K562 (cell line): ENCODE measurements at regions not wholly inside any gene's neighbourhood (a gene's known extent, or its start where the extent isn't known, plus 50 kb on each side); places are given as distances from the start of the nearest gene placed in this dataset.

ENCODE experiments used
- ELF4 ChIP-seq: fragments of 450-650 bp; formaldehyde crosslinking; IDR thresholded peaks from 2 replicates; pipeline ENCODE4 v1.4.0; 2022; ENCODE audit warnings: missing genetic modification characterization
- ETS2 ChIP-seq: IDR thresholded peaks from 2 replicates; pipeline ENCODE4 v1.6.1; 2016; ENCODE audit warnings: borderline replicate concordance, missing genetic modification characterization, mild to moderate bottlenecking, moderate library complexity, missing compliant biosample characterization; ENCODE audit not compliant: poor library complexity, severe bottlenecking
- FUS ChIP-seq: fragments of 200-400 bp; formaldehyde crosslinking; optimal IDR thresholded peaks from 2 replicates; pipeline ENCODE3; 2017; ENCODE audit warnings: low read depth, low read length
- GABPB1 ChIP-seq: sonication (generic); formaldehyde crosslinking; IDR thresholded peaks from 2 replicates; pipeline ENCODE4 v1.8.0; 2022; ENCODE audit warnings: mild to moderate bottlenecking, missing genetic modification reagents
- MEF2D ChIP-seq: conservative IDR thresholded peaks from 2 replicates; pipeline ENCODE4 v1.6.1; 2016; ENCODE audit warnings: low read depth, missing genetic modification characterization, missing compliant biosample characterization
- RBFOX2 ChIP-seq: fragments of 200-400 bp; formaldehyde crosslinking; IDR thresholded peaks from 2 replicates; pipeline ENCODE4 v1.6.1; 2017; ENCODE audit warnings: low read depth, mild to moderate bottlenecking, low read length, moderate library complexity
- SMAD4 ChIP-seq: fragments of 250-450 bp; sonication (Bioruptor Pico); conservative IDR thresholded peaks from 2 replicates; pipeline ENCODE4 v1.8.0; 2021; ENCODE audit warnings: inconsistent platforms, mild to moderate bottlenecking, moderate library complexity
- STAG1 ChIP-seq: sonication (generic); formaldehyde crosslinking; IDR thresholded peaks from 2 replicates; pipeline ENCODE4 v1.5.0; 2020; ENCODE audit warnings: missing genetic modification reagents, borderline replicate concordance
- TOE1 ChIP-seq, 2 experiments: fragments of 450-650 bp in 1 of 2; sonication (generic) in 1 of 2; formaldehyde crosslinking in 1 of 2; IDR thresholded peaks; 2 replicates each; pipeline versions ENCODE4 v1.7.1 to v1.8.0; 2016 to 2022; ENCODE audit warnings: borderline replicate concordance in 2 of 2, mild to moderate bottlenecking in 2 of 2, antibody characterized with exemption in 1 of 2, inconsistent platforms in 1 of 2, low read depth in 1 of 2, missing genetic modification reagents in 1 of 2, moderate library complexity in 1 of 2
- TRIM28 ChIP-seq: fragments of 450-650 bp; IDR thresholded peaks from 2 replicates; pipeline ENCODE4 v1.6.1; 2017
- ZKSCAN3 ChIP-seq: fragments of 250-450 bp; sonication (Bioruptor Pico); IDR thresholded peaks from 2 replicates; pipeline ENCODE4 v1.4.0; 2020
- ZNF274 ChIP-seq: IDR thresholded peaks from 2 replicates; pipeline ENCODE4 v1.6.1; 2011; ENCODE audit warnings: low read depth, mild to moderate bottlenecking, low read length, moderate library complexity, borderline replicate concordance
- ZNF277 ChIP-seq: fragments of 250-450 bp; sonication (Bioruptor Pico); IDR thresholded peaks from 2 replicates; pipeline ENCODE4 v1.8.0; 2022; ENCODE audit warnings: inconsistent platforms, mild to moderate bottlenecking, moderate library complexity, borderline replicate concordance
- ZNF77 ChIP-seq: fragments of 250-450 bp; sonication (Bioruptor Pico); IDR thresholded peaks from 2 replicates; pipeline ENCODE4 v1.5.0; 2020
- ZSCAN32 ChIP-seq: fragments of 450-650 bp; formaldehyde crosslinking; IDR thresholded peaks from 2 replicates; pipeline ENCODE4 v1.4.0; 2020; ENCODE audit warnings: mild to moderate bottlenecking, moderate library complexity
- TF ChIP-seq, protein P1 (sequence below): sonication (generic); formaldehyde crosslinking; IDR thresholded peaks from 2 replicates; pipeline ENCODE4 v1.8.0; 2022; ENCODE audit warnings: missing genetic modification reagents, mild to moderate bottlenecking, borderline replicate concordance
- TF ChIP-seq, protein P2 (sequence below): fragments of 450-650 bp; IDR thresholded peaks from 2 replicates; pipeline ENCODE4 v1.6.1; 2016; ENCODE audit warnings: low read depth

- TF ChIP-seq ZNF277 (CRISPR knock-in tag) (no peak), TRIM28 (no peak), TOE1 (IDR thresholded peaks at IDR 0.05; ENCODE audit: borderline replicate concordance) (peak; percentile 62; the same call in 1 of the 2 replicates), TOE1 (CRISPR knock-in tag; IDR thresholded peaks at IDR 0.05; ENCODE audit: borderline replicate concordance, low read depth) (no peak), ETS2 (tag) (no peak), RBFOX2 (peak; percentile 74), ZNF274 (no peak), FUS (peak; percentile 60), ELF4 (CRISPR knock-in tag) (no peak; the same call in 1 of the 2 replicates), ZNF77 (no peak), STAG1 (CRISPR knock-in tag) (no peak), ZKSCAN3 (CRISPR knock-in tag) (no peak), ZSCAN32 (CRISPR knock-in tag) (peak; percentile 21; the same call in 1 of the 2 replicates), SMAD4 (CRISPR knock-in tag) (peak; percentile 71), MEF2D (tag) (no peak), GABPB1 (CRISPR knock-in tag) (peak; percentile 86)
- TF ChIP-seq, protein P1, sequence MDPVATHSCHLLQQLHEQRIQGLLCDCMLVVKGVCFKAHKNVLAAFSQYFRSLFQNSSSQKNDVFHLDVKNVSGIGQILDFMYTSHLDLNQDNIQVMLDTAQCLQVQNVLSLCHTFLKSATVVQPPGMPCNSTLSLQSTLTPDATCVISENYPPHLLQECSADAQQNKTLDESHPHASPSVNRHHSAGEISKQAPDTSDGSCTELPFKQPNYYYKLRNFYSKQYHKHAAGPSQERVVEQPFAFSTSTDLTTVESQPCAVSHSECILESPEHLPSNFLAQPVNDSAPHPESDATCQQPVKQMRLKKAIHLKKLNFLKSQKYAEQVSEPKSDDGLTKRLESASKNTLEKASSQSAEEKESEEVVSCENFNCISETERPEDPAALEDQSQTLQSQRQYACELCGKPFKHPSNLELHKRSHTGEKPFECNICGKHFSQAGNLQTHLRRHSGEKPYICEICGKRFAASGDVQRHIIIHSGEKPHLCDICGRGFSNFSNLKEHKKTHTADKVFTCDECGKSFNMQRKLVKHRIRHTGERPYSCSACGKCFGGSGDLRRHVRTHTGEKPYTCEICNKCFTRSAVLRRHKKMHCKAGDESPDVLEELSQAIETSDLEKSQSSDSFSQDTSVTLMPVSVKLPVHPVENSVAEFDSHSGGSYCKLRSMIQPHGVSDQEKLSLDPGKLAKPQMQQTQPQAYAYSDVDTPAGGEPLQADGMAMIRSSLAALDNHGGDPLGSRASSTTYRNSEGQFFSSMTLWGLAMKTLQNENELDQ, result no peak
- TF ChIP-seq, protein P2, sequence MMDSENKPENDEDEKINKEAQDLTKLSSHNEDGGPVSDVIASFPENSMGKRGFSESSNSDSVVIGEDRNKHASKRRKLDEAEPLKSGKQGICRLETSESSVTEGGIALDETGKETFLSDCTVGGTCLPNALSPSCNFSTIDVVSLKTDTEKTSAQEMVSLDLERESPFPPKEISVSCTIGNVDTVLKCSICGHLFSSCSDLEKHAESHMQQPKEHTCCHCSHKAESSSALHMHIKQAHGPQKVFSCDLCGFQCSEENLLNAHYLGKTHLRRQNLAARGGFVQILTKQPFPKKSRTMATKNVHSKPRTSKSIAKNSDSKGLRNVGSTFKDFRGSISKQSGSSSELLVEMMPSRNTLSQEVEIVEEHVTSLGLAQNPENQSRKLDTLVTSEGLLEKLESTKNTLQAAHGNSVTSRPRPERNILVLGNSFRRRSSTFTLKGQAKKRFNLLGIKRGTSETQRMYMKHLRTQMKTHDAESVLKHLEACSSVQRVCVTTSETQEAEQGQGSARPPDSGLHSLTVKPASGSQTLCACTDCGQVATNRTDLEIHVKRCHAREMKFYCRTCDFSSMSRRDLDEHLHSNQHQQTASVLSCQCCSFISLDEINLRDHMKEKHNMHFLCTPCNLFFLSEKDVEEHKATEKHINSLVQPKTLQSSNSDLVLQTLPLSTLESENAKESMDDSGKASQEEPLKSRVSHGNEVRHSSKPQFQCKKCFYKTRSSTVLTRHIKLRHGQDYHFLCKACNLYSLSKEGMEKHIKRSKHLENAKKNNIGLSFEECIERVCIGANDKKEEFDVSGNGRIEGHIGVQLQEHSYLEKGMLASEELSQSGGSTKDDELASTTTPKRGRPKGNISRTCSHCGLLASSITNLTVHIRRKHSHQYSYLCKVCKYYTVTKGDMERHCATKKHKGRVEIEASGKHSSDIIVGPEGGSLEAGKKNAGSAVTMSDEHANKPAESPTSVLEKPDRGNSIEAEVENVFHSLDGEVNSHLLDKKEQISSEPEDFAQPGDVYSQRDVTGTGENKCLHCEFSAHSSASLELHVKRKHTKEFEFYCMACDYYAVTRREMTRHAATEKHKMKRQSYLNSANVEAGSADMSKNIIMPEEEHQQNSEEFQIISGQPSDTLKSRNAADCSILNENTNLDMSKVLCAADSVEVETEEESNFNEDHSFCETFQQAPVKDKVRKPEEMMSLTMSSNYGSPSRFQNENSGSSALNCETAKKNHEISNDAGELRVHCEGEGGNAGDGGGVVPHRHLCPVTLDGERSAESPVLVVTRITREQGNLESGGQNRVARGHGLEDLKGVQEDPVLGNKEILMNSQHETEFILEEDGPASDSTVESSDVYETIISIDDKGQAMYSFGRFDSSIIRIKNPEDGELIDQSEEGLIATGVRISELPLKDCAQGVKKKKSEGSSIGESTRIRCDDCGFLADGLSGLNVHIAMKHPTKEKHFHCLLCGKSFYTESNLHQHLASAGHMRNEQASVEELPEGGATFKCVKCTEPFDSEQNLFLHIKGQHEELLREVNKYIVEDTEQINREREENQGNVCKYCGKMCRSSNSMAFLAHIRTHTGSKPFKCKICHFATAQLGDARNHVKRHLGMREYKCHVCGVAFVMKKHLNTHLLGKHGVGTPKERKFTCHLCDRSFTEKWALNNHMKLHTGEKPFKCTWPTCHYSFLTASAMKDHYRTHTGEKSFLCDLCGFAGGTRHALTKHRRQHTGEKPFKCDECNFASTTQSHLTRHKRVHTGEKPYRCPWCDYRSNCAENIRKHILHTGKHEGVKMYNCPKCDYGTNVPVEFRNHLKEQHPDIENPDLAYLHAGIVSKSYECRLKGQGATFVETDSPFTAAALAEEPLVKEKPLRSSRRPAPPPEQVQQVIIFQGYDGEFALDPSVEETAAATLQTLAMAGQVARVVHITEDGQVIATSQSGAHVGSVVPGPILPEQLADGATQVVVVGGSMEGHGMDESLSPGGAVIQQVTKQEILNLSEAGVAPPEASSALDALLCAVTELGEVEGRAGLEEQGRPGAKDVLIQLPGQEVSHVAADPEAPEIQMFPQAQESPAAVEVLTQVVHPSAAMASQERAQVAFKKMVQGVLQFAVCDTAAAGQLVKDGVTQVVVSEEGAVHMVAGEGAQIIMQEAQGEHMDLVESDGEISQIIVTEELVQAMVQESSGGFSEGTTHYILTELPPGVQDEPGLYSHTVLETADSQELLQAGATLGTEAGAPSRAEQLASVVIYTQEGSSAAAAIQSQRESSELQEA, result no peak
Measured at GRCh38 chr1:161440312-161440894, 64.9 kb upstream of the FCGR2A start (continued).
